ENCODE measurements at regions not wholly inside any gene's neighbourhood (a gene's known extent, or its start where the extent isn't known, plus 50 kb on each side); places are given as distances from the start of the nearest gene placed in this dataset.

- Histone ChIP-seq H3K27ac (ENCODE audit: insufficient read length, low read depth, low read length) (no peak overlapping the region), H3T11ph (ENCODE audit: low read length) (no peak overlapping the region), H3K9me3 (ENCODE audit: control insufficient read depth, low read depth, low read length) (no peaks in the 10 kb centered on the region), H4K91ac (ENCODE audit: insufficient read length, low read depth, low read length) (no peak overlapping the region), H3K27me3 (ENCODE audit: insufficient read depth, low read length) (no peaks in the 10 kb centered on the region), H4K5ac (ENCODE audit: insufficient read length, low read depth, low read length) (no peak overlapping the region), H2BK5ac (ENCODE audit: insufficient read length, low read length) (no peak overlapping the region), H2BK120ac (ENCODE audit: low read depth, low read length, poor library complexity, severe bottlenecking) (no peak overlapping the region), H4K20me1 (ENCODE audit: control insufficient read depth, insufficient read depth, insufficient read length) (no peaks in the 10 kb centered on the region), H3K14ac (ENCODE audit: insufficient read depth, low read length) (no peak overlapping the region), H3K4ac (ENCODE audit: low read depth, low read length) (no peak overlapping the region), H2AFZ (ENCODE audit: low read length) (no peak overlapping the region), H3K23ac (ENCODE audit: insufficient read length, low read depth, low read length) (no peak overlapping the region), H2BK20ac (ENCODE audit: low read depth, low read length, poor library complexity, severe bottlenecking) (no peak overlapping the region), H3K79me2 (ENCODE audit: insufficient read depth, low read length) (no peaks in the 10 kb centered on the region), H3K23me2 (ENCODE audit: insufficient read length, low read depth, low read length, poor library complexity, severe bottlenecking) (no peaks in the 10 kb centered on the region), H3K4me1 (ENCODE audit: insufficient read depth, low read length) (no peaks in the 10 kb centered on the region), H4K8ac (replicated peaks; ENCODE audit: insufficient read length, low read depth, low read length) (no peak overlapping the region), H3K18ac (ENCODE audit: insufficient read length, low read depth, low read length) (no peak overlapping the region), H3K56ac (ENCODE audit: insufficient read length, low read depth, low read length) (no peak overlapping the region), H3K79me1 (ENCODE audit: insufficient read depth, low read depth, low read length, poor library complexity, severe bottlenecking) (no peaks in the 10 kb centered on the region), H2BK15ac (ENCODE audit: low read depth, low read length) (no peak overlapping the region), H3K9ac (ENCODE audit: extremely low read depth, insufficient read length, low read length) (no peak overlapping the region), H3K4me2 (ENCODE audit: insufficient read depth, insufficient read length, low read length) (no peak overlapping the region), H2AK5ac (ENCODE audit: insufficient read length, low read length) (no peak overlapping the region), H2BK12ac (ENCODE audit: insufficient read length, low read depth, low read length) (no peak overlapping the region)
- Mint-ChIP-seq H3K9me3 (peaks cover 32 to 63% of the 10 kb centered on the region in 2 experiments), H3K4me3 (no peak overlapping the region), H3K4me1 (peaks cover 8 to 13% of the 10 kb centered on the region in 2 experiments), H3K36me3 (ENCODE audit: insufficient read depth in 1 of 3, low read depth in 3 of 3) (peaks cover 0 to 12% (median 4%) of the 10 kb centered on the region in 3 experiments; a peak in 5 of 7 replicates), H3K27me3 (ENCODE audit: low read depth) (peaks cover 5% of the 10 kb centered on the region), H3K27ac (no peak overlapping the region)
- no CpG with 5 or more reads among the region's 3 CpGs for WGBS (ENCODE audit: extremely low coverage, insufficient read length, low lambda C conversion rate)
- no peak for TF ChIP-seq CTCF (conservative IDR thresholded peaks at IDR 0.05)
- DNase-seq: no peak
These were observed 106.3 kb downstream of the GLRX3 start for GRCh38 chr10:130242513-130242912.

Data from H9 (cell line).